ENCODE measurements at regions not wholly inside any gene's neighbourhood (a gene's known extent, or its start where the extent isn't known, plus 50 kb on each side); places are given as distances from the start of the nearest gene placed in this dataset.

- TF ChIP-seq CTCF (IDR thresholded peaks at IDR 0.05; ENCODE audit: low read depth, low read length), result no peak
- no peak for TF ChIP-seq EZH2phosphoT487 (IDR thresholded peaks at IDR 0.05; ENCODE audit: low read depth)
These were observed 111.3 kb downstream of the FOXG1 start for GRCh38 chr14:28877923-28878322.

Measured in OCI-LY3 (cell line).